HL-60 (cell line): ENCODE measurements at regions not wholly inside any gene's neighbourhood (a gene's known extent, or its start where the extent isn't known, plus 50 kb on each side); places are given as distances from the start of the nearest gene placed in this dataset.

ENCODE experiments used
- DNase-seq, 2 experiments: peaks; one replicate each; pipeline ENCODE4 v3.0.0-alpha.2; 2010 to 2020; ENCODE audit warnings: low read depth in 1 of 2, low spot score in 1 of 2
- H3K27ac ChIP-seq: fragments of 250-450 bp; sonication (Bioruptor Pico); replicated peaks from 2 replicates; pipeline ENCODE4 v1.5.1; 2020; ENCODE audit warnings: mild to moderate bottlenecking, moderate library complexity
- H3K27me3 ChIP-seq: fragments of 250-450 bp; sonication (Bioruptor Pico); 2 replicates; pipeline ENCODE4 v1.5.1; 2021; ENCODE audit warnings: mild to moderate bottlenecking, moderate library complexity; ENCODE audit not compliant: insufficient read depth, poor library complexity, severe bottlenecking
- H3K4me3 ChIP-seq: replicated peaks from 2 replicates; pipeline ENCODE4 v1.5.1; 2011; ENCODE audit warnings: mild to moderate bottlenecking, control low read depth, low read length; ENCODE audit not compliant: insufficient read depth
- GABPA ChIP-seq: IDR thresholded peaks from 2 replicates; pipeline ENCODE4 v1.6.1; 2012; ENCODE audit warnings: low read depth
- POLR2AphosphoS5 ChIP-seq: IDR thresholded peaks from 2 replicates; pipeline ENCODE4 v1.6.1; 2012; ENCODE audit warnings: low read depth
- SPI1 ChIP-seq: IDR thresholded peaks from 2 replicates; pipeline ENCODE4 v1.6.1; 2012; ENCODE audit warnings: low read depth, mild to moderate bottlenecking, borderline replicate concordance
- TF ChIP-seq, protein P1 (sequence below): IDR thresholded peaks from one replicate; pipeline ENCODE4 v1.5.1; 2011; ENCODE audit warnings: low read length, control low read depth, inconsistent platforms; ENCODE audit not compliant: insufficient read depth
- TF ChIP-seq, protein P2 (sequence below): IDR thresholded peaks from 2 replicates; pipeline ENCODE4 v1.6.1; 2012; ENCODE audit warnings: low read depth; ENCODE audit not compliant: insufficient replicate concordance

DNA sequence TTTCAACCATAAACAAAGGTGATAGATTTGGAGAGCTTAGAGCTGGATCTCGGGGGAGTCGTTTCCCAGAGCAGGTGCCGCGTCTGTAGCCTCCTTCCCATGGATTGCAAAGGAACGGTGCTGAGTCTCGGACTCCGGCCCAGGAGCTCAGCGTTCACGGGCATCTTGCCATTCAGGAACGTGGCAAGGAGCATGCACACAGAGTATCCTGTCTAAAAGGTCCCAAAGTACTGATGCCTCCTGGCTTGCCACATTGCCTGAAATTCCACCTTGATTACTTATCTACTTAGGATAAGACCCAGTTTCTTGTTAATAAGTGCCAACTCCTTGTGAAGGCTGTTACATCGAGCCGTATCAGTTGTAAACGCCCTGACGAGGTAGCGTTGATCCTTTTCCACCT lies 197.8 kb upstream of the MYT1L start:
- no peak overlapping the region for H3K4me3 ChIP-seq
- no peak for TF ChIP-seq POLR2AphosphoS5
- no peak for TF ChIP-seq GABPA
- TF ChIP-seq, protein P1, sequence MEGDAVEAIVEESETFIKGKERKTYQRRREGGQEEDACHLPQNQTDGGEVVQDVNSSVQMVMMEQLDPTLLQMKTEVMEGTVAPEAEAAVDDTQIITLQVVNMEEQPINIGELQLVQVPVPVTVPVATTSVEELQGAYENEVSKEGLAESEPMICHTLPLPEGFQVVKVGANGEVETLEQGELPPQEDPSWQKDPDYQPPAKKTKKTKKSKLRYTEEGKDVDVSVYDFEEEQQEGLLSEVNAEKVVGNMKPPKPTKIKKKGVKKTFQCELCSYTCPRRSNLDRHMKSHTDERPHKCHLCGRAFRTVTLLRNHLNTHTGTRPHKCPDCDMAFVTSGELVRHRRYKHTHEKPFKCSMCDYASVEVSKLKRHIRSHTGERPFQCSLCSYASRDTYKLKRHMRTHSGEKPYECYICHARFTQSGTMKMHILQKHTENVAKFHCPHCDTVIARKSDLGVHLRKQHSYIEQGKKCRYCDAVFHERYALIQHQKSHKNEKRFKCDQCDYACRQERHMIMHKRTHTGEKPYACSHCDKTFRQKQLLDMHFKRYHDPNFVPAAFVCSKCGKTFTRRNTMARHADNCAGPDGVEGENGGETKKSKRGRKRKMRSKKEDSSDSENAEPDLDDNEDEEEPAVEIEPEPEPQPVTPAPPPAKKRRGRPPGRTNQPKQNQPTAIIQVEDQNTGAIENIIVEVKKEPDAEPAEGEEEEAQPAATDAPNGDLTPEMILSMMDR = no peak
- TF ChIP-seq, protein P2, sequence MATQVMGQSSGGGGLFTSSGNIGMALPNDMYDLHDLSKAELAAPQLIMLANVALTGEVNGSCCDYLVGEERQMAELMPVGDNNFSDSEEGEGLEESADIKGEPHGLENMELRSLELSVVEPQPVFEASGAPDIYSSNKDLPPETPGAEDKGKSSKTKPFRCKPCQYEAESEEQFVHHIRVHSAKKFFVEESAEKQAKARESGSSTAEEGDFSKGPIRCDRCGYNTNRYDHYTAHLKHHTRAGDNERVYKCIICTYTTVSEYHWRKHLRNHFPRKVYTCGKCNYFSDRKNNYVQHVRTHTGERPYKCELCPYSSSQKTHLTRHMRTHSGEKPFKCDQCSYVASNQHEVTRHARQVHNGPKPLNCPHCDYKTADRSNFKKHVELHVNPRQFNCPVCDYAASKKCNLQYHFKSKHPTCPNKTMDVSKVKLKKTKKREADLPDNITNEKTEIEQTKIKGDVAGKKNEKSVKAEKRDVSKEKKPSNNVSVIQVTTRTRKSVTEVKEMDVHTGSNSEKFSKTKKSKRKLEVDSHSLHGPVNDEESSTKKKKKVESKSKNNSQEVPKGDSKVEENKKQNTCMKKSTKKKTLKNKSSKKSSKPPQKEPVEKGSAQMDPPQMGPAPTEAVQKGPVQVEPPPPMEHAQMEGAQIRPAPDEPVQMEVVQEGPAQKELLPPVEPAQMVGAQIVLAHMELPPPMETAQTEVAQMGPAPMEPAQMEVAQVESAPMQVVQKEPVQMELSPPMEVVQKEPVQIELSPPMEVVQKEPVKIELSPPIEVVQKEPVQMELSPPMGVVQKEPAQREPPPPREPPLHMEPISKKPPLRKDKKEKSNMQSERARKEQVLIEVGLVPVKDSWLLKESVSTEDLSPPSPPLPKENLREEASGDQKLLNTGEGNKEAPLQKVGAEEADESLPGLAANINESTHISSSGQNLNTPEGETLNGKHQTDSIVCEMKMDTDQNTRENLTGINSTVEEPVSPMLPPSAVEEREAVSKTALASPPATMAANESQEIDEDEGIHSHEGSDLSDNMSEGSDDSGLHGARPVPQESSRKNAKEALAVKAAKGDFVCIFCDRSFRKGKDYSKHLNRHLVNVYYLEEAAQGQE = no peak
- TF ChIP-seq SPI1 = no peak
- no peak overlapping the region for H3K27ac ChIP-seq
- H3K27me3 ChIP-seq = no peaks in the 10 kb centered on the region
- DNase-seq = no peak

DNA sequence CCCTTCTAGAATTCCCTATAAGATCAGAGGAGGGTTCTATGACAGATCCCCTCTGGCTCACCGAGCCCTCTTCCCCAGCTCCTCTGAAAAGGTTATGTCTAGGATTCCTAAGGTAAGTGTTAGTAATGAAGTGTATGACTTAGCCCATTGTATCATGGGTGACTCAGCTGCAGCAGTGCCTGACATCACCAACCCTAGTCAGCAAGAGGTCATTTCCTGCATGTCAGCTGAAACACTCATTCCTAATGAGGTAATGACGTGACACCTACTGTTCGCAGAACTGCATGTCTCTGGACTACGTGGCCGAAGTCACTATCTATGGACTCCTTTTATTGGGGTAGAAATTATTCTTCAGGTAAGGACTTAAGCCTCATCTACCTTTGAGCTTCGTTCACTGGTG lies 196.1 kb upstream of the MYT1L start:
- no peak for TF ChIP-seq GABPA
- TF ChIP-seq, protein P1 = no peak
- no peak for TF ChIP-seq POLR2AphosphoS5
- TF ChIP-seq SPI1 = no peak
- TF ChIP-seq, protein P2 = no peak
- DNase-seq = no peak
- Histone ChIP-seq H3K27ac (no peak overlapping the region), H3K4me3 (no peak overlapping the region), H3K27me3 (no peaks in the 10 kb centered on the region)

DNA sequence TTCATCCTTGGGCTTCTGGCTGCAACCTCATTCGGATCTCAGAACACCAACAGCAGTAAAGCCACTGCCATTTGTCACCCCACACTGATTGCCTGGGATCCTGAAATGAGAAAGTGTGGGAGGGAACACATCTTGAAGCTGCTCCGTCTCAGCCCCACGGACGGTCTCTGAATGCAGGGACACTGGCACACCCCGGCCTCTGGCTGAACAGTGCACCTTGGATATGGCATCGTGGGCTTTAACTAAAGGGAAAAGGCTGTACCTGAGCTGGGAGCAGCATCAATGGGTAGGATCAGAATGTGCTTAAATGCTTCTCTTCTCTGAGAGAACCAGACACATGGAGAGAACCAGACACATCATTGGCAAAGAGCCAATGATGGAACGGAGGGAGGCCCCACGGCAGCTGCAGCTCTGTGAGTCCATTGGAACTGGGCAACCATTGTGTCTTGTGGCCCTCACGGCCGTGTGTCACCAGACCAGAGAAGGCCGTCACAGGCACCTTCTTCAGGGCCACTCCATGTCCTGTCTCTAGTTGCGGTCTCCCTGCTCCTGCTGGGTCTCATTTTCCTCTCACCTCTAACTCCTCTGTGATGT lies 193.4 kb upstream of the MYT1L start:
- DNase-seq = no peak
- Histone ChIP-seq H3K27ac (no peak overlapping the region), H3K4me3 (no peak overlapping the region), H3K27me3 (no peaks in the 10 kb centered on the region)
- no peak for TF ChIP-seq GABPA
- TF ChIP-seq, protein P1 = no peak
- TF ChIP-seq SPI1 = no peak
- TF ChIP-seq POLR2AphosphoS5 = no peak
- TF ChIP-seq, protein P2 = no peak
